Stomach (tissue), 8 donors: ENCODE measurements at regions not wholly inside any gene's neighbourhood (a gene's known extent, or its start where the extent isn't known, plus 50 kb on each side); places are given as distances from the start of the nearest gene placed in this dataset.

Experiments
- DNase-seq, 2 donors: peaks; one replicate each; pipeline versions ENCODE4 v3.0.0 to v3.0.0-alpha.2; 2013 to 2019
- H3K27ac ChIP-seq, 5 donors: fragments of 200-600 bp in 4 of 5; sonication (generic) in 4 of 5; one replicate each; pipeline ENCODE4 v1.5.1; 2013 to 2019; ENCODE audit warnings: mild to moderate bottlenecking in 1 of 5, moderate library complexity in 1 of 5
- H3K27me3 ChIP-seq, 3 donors: fragments of 200-600 bp; sonication (generic); one replicate each; pipeline ENCODE4 v1.5.1; 2017 to 2019; ENCODE audit warnings: mixed run types in 1 of 3
- H3K36me3 ChIP-seq, 4 donors: fragments of 200-600 bp; sonication (generic); 1 replicate in 3 of 4; 2 replicates in 1 of 4; pipeline ENCODE4 v1.5.1; 2016 to 2019
- H3K4me1 ChIP-seq, 4 donors: fragments of 200-600 bp; sonication (generic); one replicate each; pipeline ENCODE4 v1.5.1; 2016 to 2019
- H3K4me3 ChIP-seq, 4 donors: fragments of 200-600 bp; sonication (generic) in 3 of 4; one replicate each; pipeline ENCODE4 v1.5.1; 2016 to 2019; ENCODE audit warnings: mild to moderate bottlenecking in 1 of 4
- H3K9me3 ChIP-seq, 4 donors: fragments of 200-600 bp; sonication (generic); one replicate each; pipeline ENCODE4 v1.5.1; 2016 to 2019
- CTCF ChIP-seq, 7 experiments: fragments of 450-650 bp in 4 of 7; fragments of 200-600 bp in 3 of 7; sonication (generic) in 3 of 7; IDR thresholded peaks; one replicate each; pipeline ENCODE4 v1.5.1; 2016 to 2019; ENCODE audit warnings: antibody characterized with exemption in 7 of 7, control low read depth in 2 of 7, mild to moderate bottlenecking in 1 of 7
- EP300 ChIP-seq: sonication (generic); formaldehyde crosslinking; IDR thresholded peaks from one replicate; pipeline ENCODE4 v1.6.1; 2017; ENCODE audit warnings: antibody characterized with exemption
- POLR2A ChIP-seq, 4 donors: fragments of 450-650 bp; IDR thresholded peaks; one replicate each; pipeline ENCODE4 v1.6.1; 2016; ENCODE audit warnings: antibody characterized with exemption in 4 of 4, control low read depth in 2 of 4, mild to moderate bottlenecking in 1 of 4, moderate library complexity in 1 of 4
- POLR2AphosphoS5 ChIP-seq, 3 donors: sonication (generic); formaldehyde crosslinking; IDR thresholded peaks; one replicate each; pipeline ENCODE4 v1.6.1; 2016; ENCODE audit warnings: antibody characterized with exemption in 3 of 3
- WGBS, 5 donors: extraction: QIAGEN DNeasy Blood & Tissue Kit in 3 of 5; methylation state at CpG; one replicate each; pipeline versions ENCODE4 v1.1.5 to v1.1.7; 2013 to 2018; 5-methylcytosine and 5-hydroxymethylcytosine counted together
- intact Hi-C: fragments of 100-400 bp; cut with DNase I; formaldehyde crosslinking; loops from one replicate; pipeline ENCODE4 v1.15.1; 2023; ENCODE audit warnings: low total_unique reads
- donor health status: healthy with polysubstance abuse.
- donor health status: Bipolar disorder and iron deficiency.
- donor health status: healthy.

GRCh38 chr4:62398318-62398717 lies 1198.2 kb downstream of the ADGRL3 start:
- Histone ChIP-seq H3K4me1 (no peaks in the 10 kb centered on the region), H3K27ac (no peak overlapping the region), H3K36me3 (no peaks in the 10 kb centered on the region), H3K9me3 (no peaks in the 10 kb centered on the region), H3K4me3 (no peak overlapping the region), H3K27me3 (no peaks in the 10 kb centered on the region)
- intact Hi-C loops, result no loop called here
- DNase-seq, result no peak
- TF ChIP-seq EP300, result no peak
- no peak for TF ChIP-seq POLR2AphosphoS5 (IDR thresholded peaks at IDR 0.05)
- no peak for TF ChIP-seq POLR2A (IDR thresholded peaks at IDR 0.05)
- no peak for TF ChIP-seq CTCF (IDR thresholded peaks at IDR 0.05)
- 80 to 95% (median 88%) methylated on average over 3 of the region's 3 CpGs for WGBS, 5 donors

- 22 to 49% (median 28%) methylated on average over 1 of the region's 1 CpG for WGBS, 5 donors
These were observed 1194.6 kb downstream of the ADGRL3 start for GRCh38 chr4:62394766-62395165.

GRCh38 chr4:62387808-62388207 lies 1187.7 kb downstream of the ADGRL3 start:
- H3K27me3 ChIP-seq, result no peaks in the 10 kb centered on the region
- WGBS, 5 donors, result 70 to 85% (median 75%) methylated on average over 3 of the region's 3 CpGs
- intact Hi-C loops, result no loop called here
- H3K4me1 ChIP-seq, result no peaks in the 10 kb centered on the region
- DNase-seq, result no peak
- TF ChIP-seq POLR2AphosphoS5 (IDR thresholded peaks at IDR 0.05) (no peak), POLR2A (IDR thresholded peaks at IDR 0.05) (no peak), EP300 (no peak), CTCF (IDR thresholded peaks at IDR 0.05) (no peak)
- H3K36me3 ChIP-seq, result no peaks in the 10 kb centered on the region
- H3K9me3 ChIP-seq, result no peaks in the 10 kb centered on the region
- no peak overlapping the region for H3K27ac ChIP-seq
- H3K4me3 ChIP-seq, result no peak overlapping the region

More at GRCh38 chr4:62394766-62395165, 1194.6 kb downstream of the ADGRL3 start:
- TF ChIP-seq EP300, result no peak
- no peak for TF ChIP-seq CTCF (IDR thresholded peaks at IDR 0.05)
- TF ChIP-seq POLR2A (IDR thresholded peaks at IDR 0.05), result no peak
- H3K27me3 ChIP-seq, result no peaks in the 10 kb centered on the region
- no peaks in the 10 kb centered on the region for H3K4me1 ChIP-seq
- H3K36me3 ChIP-seq, result no peaks in the 10 kb centered on the region
- no peak for DNase-seq
- no peaks in the 10 kb centered on the region for H3K9me3 ChIP-seq
- H3K27ac ChIP-seq, result no peak overlapping the region
- intact Hi-C loops, result no loop called here
- no peak overlapping the region for H3K4me3 ChIP-seq

- DNase-seq, result no peak
- Histone ChIP-seq H3K9me3 (no peaks in the 10 kb centered on the region), H3K4me1 (no peaks in the 10 kb centered on the region), H3K4me3 (no peak overlapping the region), H3K27me3 (no peaks in the 10 kb centered on the region), H3K27ac (no peak overlapping the region), H3K36me3 (no peaks in the 10 kb centered on the region)
- intact Hi-C loops, result no loop called here
- no peak for TF ChIP-seq POLR2AphosphoS5 (IDR thresholded peaks at IDR 0.05)
These were observed 1177.6 kb downstream of the ADGRL3 start for GRCh38 chr4:62377700-62378099.

- Histone ChIP-seq H3K9me3 (no peaks in the 10 kb centered on the region), H3K4me3 (no peak overlapping the region), H3K36me3 (no peaks in the 10 kb centered on the region), H3K4me1 (no peaks in the 10 kb centered on the region), H3K27ac (no peak overlapping the region), H3K27me3 (no peaks in the 10 kb centered on the region)
- intact Hi-C loops, result no loop called here
- no peak for DNase-seq
- TF ChIP-seq POLR2A (IDR thresholded peaks at IDR 0.05), result no peak
- TF ChIP-seq CTCF (IDR thresholded peaks at IDR 0.05), result no peak
- TF ChIP-seq EP300, result no peak
- no peak for TF ChIP-seq POLR2AphosphoS5 (IDR thresholded peaks at IDR 0.05)
These were observed 1177.1 kb downstream of the ADGRL3 start for GRCh38 chr4:62377245-62377644.
